HG02798 (cell line): ENCODE measurements at regions not wholly inside any gene's neighbourhood (a gene's known extent, or its start where the extent isn't known, plus 50 kb on each side); places are given as distances from the start of the nearest gene placed in this dataset.

Experiments used
- ATAC-seq: cut with Tn5 transposase; IDR thresholded peaks from one replicate; pipeline ENCODE4 v1.9.1; 2021; ENCODE audit warnings: mild to moderate bottlenecking; ENCODE audit not compliant: unreplicated experiment, poor library complexity

- no peak for ATAC-seq
These were observed 53.9 kb downstream of the FOXL1 start for GRCh38 chr16:86632206-86632605.

GRCh38 chr16:86632944-86633343, 54.6 kb downstream of the FOXL1 start:
- no peak for ATAC-seq

GRCh38 chr16:86634292-86634691, 55.9 kb downstream of the FOXL1 start:
- ATAC-seq = no peak

- ATAC-seq = no peak
These were observed 57.0 kb downstream of the FOXL1 start for GRCh38 chr16:86635176-86635876.

- ATAC-seq = no peak
These were observed 57.6 kb downstream of the FOXL1 start for GRCh38 chr16:86635926-86636325.

GRCh38 chr16:86637744-86638143, 59.4 kb downstream of the FOXL1 start:
- ATAC-seq = no peak

GRCh38 chr16:86638642-86639041, 60.3 kb downstream of the FOXL1 start:
- ATAC-seq = no peak

- ATAC-seq = no peak
These were observed 61.0 kb downstream of the FOXL1 start for GRCh38 chr16:86639354-86639753.

- ATAC-seq = no peak
These were observed 62.0 kb downstream of the FOXL1 start for GRCh38 chr16:86640265-86640843.

- no peak for ATAC-seq
These were observed 63.7 kb downstream of the FOXL1 start for GRCh38 chr16:86642087-86642486.

- ATAC-seq = no peak
These were observed 65.3 kb downstream of the FOXL1 start for GRCh38 chr16:86643671-86644070.

GRCh38 chr16:86647561-86647960, 69.2 kb downstream of the FOXL1 start:
- no peak for ATAC-seq

- no peak for ATAC-seq
These were observed 71.5 kb downstream of the FOXL1 start for GRCh38 chr16:86649875-86650274.

- no peak for ATAC-seq
These were observed 72.8 kb downstream of the FOXL1 start for GRCh38 chr16:86651013-86651627.

- no peak for ATAC-seq
These were observed 73.5 kb downstream of the FOXL1 start for GRCh38 chr16:86651823-86652222.

- ATAC-seq = no peak
These were observed 75.1 kb downstream of the FOXL1 start for GRCh38 chr16:86653285-86654006.

- ATAC-seq = no peak
These were observed 79.6 kb downstream of the FOXL1 start for GRCh38 chr16:86657972-86658371.

GRCh38 chr16:86660623-86661022, 82.3 kb downstream of the FOXL1 start:
- no peak for ATAC-seq

GRCh38 chr16:86661706-86662105, 83.4 kb downstream of the FOXL1 start:
- ATAC-seq = no peak

- ATAC-seq = no peak
These were observed 83.8 kb downstream of the FOXL1 start for GRCh38 chr16:86662195-86662594.

- no peak for ATAC-seq
These were observed 84.4 kb downstream of the FOXL1 start for GRCh38 chr16:86662740-86663139.
